ENCODE measurements at regions not wholly inside any gene's neighbourhood (a gene's known extent, or its start where the extent isn't known, plus 50 kb on each side); places are given as distances from the start of the nearest gene placed in this dataset.
"Not testable (repeated sequence)": the region's sequence is repeated elsewhere in the genome, so short reads cannot be mapped to it uniquely, and the experiment has no call there.

DNA sequence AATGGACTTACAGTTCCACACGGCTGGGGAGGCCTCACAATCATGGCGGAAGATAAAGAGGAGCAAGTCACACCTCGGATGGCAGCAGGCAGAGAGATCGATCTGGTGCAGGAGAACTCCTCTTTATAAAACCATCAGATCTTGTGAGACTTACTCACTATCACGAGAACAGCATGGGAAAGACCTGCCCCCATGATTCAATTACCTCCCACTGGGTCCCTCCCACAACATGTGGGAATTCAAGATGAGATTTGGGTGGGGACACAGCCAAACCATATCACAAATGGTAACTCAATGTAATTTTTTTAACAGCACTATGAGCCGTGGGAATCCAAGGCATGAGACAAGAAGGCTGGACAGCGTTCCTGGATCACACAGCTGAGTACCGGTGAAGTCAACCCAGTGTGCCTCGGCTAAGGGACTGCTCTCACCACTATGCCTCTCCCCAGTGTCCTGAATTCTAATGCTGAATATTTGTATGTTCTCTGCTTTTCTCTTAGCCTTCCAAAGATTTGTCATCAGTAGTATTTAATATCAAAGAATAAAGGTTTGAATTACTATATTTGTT lies 84.3 kb downstream of the IRS2 start:
- not testable (repeated sequence) for DNase-seq (ENCODE audit: low read depth in 2 of 2)

DNA sequence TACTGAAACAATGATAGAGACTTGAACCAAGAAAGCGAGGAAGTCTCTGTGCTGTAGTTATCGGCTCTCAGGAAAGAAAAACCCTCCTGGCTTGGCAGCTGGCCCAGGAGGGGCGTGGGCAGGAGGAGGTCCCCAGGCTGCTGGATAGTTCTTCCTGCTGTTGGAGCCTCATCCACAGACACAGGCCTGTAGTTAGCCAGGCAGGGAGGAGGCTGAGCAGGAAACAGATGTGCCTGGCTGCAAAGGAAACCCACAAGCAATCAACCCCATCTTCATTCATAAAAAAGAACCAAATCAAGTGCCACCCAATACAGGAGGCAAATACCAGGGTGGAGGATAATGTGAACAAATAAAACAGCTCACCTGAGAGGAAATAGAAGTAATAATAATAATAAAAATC lies 86.2 kb downstream of the IRS2 start:
- no peak for DNase-seq (ENCODE audit: low read depth in 2 of 2)

DNA sequence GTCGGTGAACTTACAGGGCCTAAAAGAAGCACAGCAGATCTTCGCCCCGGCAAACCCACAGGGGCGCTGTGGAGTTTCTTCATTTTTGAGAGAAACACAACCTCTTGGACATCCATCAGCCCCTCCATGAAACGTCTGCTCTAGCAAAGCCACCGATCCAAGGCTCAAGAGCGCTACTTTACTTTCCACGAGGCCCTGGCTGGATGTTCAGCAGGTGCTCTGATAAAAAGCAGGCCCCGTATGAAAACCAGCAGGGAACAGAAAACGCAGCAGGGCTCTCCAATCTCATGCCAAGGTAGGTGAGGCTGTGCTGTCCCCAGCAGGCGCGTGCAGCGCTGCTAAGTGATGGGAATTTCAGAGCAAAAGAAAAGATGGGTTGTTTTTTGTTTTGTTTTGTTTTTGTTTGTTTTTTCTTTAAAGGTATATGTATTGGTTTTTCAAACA lies 86.7 kb downstream of the IRS2 start:
- DNase-seq (ENCODE audit: low read depth in 2 of 2) = no peak

DNA sequence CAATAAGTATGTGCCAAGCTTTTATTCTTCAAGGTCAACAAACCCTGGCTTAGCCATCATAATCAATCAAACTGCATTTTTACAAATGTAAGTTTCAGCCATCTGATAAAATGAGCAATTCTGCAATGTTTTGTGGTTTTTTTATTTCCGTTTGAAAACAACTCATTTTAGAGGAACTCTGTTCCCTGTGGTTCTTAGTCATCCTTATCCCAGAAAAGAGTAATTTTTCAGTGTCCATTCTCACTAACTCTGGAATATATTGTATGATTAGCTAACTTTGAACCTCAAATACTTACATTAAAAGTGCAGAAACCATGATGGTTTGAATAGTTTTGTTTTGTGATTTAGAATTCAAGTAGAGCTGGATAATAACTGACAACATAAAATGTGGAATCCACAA lies 87.6 kb downstream of the IRS2 start:
- no peak for DNase-seq (ENCODE audit: low read depth in 2 of 2)

- no peak for DNase-seq (ENCODE audit: low read depth in 2 of 2)
Observed at GRCh38 chr13:109697936-109698335, 88.4 kb downstream of the IRS2 start.

- no peak for DNase-seq (ENCODE audit: low read depth in 2 of 2)
Observed at GRCh38 chr13:109695402-109696190, 90.8 kb downstream of the IRS2 start.

DNA sequence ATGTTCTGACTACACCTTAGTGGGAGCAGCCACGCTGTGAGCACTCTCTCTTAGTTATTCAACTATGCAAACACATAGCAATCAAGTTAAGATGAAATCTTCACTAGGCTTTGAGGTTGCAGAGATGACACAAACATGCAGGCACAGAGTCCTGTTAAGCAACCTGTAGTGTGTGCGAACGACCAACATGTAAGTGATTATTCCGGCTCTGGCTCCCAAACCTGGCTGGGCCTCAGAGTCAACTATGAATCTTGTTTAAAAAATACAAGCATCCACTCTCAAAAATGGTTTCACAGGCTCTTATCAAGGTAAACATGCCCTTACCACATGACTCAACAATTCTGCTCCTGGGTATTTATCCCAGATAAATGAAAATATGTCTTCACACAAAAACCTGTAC lies 91.4 kb downstream of the IRS2 start:
- no peak for DNase-seq (ENCODE audit: low read depth in 2 of 2)

GRCh38 chr13:109693213-109693612 lies 93.2 kb downstream of the IRS2 start:
- DNase-seq (ENCODE audit: low read depth in 2 of 2) = no peak

DNA sequence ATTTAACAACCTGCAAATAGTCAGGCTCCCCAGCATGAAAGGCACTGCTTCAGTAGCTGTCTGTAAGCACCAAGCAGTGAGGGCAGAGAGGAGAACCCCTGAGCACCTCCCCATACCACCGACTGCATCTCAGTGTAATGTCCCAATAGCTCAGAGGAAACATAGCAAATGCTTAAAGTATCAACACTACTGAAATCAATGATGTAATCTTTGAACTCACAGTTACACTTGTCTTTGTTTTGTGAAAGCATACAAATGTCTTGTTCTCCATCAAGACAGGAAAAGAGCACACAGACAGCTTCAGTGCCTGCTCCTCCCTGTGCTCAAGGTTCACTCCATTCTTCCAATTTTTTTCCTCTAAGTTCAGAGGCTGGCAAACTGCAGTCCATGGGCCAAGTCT lies 94.7 kb downstream of the IRS2 start:
- DNase-seq (ENCODE audit: low read depth in 2 of 2) = no peak

GRCh38 chr13:109687559-109688448 lies 98.6 kb downstream of the IRS2 start:
- DNase-seq (ENCODE audit: low read depth in 2 of 2) = no peak

- no peak for DNase-seq (ENCODE audit: low read depth in 2 of 2)
Observed at GRCh38 chr13:109685203-109685602, 101.2 kb downstream of the IRS2 start.

- DNase-seq (ENCODE audit: low read depth in 2 of 2) = no peak
Observed at GRCh38 chr13:109684824-109685202, 101.6 kb downstream of the IRS2 start.

GRCh38 chr13:109684084-109684823 lies 102.1 kb downstream of the IRS2 start:
- DNase-seq (ENCODE audit: low read depth in 2 of 2) = no peak

DNA sequence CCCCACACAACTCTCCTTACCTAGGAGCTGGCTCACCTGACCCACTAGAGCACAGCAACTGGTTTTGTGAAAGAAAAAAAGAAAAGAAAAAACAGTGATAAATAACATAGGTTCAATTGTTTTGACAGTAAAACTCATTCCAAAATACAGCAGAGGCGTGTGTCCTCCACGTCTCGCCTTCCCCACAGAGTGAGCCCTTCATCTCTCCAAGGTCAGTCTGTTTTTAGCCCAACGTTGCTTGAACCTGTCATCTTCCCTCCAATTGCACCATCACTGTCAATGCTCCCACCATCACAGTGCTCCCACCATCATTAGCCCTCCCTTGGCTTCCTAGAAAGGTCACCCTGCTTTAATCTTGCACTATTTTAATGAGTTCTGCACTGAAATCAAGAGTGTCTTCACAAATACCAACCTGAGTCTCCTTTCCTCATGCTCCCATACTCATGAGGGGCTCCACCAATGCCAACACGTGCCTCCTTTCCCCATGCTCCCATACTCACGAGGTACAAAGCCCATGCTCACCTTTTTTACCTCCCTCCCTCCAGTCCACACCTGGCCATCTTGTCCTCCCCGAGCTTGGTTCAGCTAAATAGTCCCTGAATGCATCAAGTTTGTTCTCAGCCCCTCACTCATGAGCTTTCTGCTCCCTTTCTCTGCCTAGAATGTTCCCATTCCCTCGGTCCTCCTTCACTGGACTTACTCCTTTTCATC lies 103.7 kb downstream of the IRS2 start:
- no peak for DNase-seq (ENCODE audit: low read depth in 2 of 2)

DNA sequence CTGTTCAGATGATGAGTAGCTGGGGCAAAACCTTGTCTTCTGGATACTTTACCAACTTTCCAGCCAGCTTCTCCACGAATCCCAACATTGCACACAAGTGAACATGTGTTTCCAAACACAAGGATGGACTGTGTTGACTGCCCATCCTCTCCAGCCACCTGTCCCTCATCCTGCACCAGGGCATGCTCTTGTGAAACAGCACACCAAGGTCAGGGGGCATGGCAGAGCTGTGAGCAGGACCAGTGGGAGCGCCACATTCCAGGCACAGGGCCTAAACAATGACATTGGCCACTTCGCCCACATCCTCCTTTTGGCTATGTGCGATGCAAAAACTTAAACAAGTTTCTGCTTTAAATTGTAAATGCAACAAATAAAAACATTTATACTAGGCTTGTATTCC lies 105.5 kb downstream of the IRS2 start:
- no peak for DNase-seq (ENCODE audit: low read depth in 2 of 2)

DNA sequence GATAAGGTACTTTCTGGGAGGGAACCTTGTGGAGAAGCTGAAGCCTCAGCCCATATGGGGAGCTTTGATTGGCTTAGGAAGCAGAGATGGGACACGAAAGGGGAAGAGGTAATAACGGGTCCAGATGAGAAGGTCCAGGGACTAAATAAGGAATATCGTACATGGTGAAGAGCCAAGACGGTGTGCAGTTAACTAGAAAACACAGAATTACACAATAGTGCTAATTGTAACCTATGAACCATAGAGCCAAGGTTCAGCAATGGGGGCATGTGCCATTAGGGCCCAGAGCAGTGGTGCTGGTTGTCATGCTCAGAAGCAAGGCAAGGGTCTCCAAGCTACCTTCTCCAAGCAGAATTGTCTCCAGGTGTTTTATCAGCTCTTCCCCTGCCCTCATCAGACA lies 106.1 kb downstream of the IRS2 start:
- no peak for DNase-seq (ENCODE audit: low read depth in 2 of 2)

DNA sequence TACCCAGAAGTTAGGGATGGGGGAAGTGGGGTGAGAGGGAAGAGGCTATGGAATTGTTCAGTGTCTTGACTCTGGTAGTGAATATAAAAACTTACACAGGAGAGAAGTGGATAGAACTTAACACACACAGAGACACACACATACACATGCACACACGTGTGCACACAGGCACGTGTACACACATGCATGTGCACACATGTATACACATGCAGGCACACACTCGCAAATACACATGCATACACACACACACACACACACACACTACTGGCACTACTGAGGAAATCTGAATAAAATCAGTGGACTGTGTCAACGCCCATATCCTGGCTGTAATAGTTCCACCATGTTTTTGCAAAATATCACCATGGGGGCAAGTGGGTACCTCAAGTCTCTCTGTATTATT lies 107.9 kb downstream of the IRS2 start:
- DNase-seq (ENCODE audit: low read depth in 2 of 2) = no peak

DNA sequence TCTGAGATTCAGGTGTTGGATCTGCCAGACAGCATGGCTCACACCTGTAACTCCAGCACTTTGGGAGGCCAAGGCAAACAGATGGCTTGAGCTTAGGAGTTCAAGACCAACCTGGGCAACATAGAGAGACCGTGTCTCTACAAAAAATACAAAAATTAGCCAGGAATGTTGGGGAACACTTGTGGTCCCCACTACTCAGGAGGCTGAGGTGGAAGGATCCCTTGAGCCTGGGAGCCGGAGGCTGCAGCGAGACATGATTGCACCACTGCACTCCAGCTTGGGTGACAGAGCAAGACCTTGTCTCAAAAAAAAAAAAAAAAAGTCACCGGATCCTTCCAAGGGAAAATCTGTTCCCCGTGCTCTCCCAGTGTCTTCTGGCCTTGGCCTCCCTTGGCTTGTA lies 109.2 kb downstream of the IRS2 start:
- no peak for DNase-seq (ENCODE audit: low read depth in 2 of 2)

GRCh38 chr13:109673477-109673876 lies 112.9 kb downstream of the IRS2 start:
- no peak for DNase-seq (ENCODE audit: low read depth in 2 of 2)

DNA sequence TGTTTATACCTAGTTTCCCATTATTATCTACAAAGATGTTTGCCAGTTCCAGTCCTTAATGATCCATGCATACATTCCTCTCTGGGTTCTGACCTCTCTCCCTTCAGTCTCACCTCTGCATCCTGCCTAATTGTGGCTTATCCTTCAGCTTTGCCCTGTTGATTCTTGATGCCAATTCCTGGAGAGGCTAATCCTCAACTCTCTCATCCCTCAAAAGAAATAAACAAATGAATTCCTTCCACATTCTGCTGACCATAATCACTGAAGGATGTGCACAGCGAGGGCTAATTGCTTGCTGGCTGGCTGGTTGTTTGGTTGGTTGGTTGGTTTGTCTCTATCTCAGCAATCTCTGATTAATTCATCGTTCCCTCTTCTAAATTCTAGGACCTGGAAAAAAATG lies 113.8 kb downstream of the IRS2 start:
- DNase-seq (ENCODE audit: low read depth in 2 of 2) = no peak

- DNase-seq (ENCODE audit: low read depth in 2 of 2) = no peak
Observed at GRCh38 chr13:109671919-109672318, 114.5 kb downstream of the IRS2 start.

All from stimulated activated CD8-positive, alpha-beta memory T cell treated with anti-CD3 and anti-CD28 coated beads, Interleukin-7, amount 100 ng/mL, for 1 hour (primary cell).